HepG2 (cell line): ENCODE measurements at regions not wholly inside any gene's neighbourhood (a gene's known extent, or its start where the extent isn't known, plus 50 kb on each side); places are given as distances from the start of the nearest gene placed in this dataset.
A peak's percentile ranks its signal among the peaks of the same experiment; 100 is the strongest.

ENCODE experiments used
- ATAC-seq: fragments of 200-7000 bp; cut with Tn5 transposase; 3 replicates; pipeline ENCODE4 v1.9.1; 2020; ENCODE audit warnings: mild to moderate bottlenecking, moderate library complexity
- BruUV-seq: library from RNA; stranded (reverse); fragments of 400-500 nt; replicated peaks from 2 replicates; lab custom pipeline; 2021; lab: Mats Ljungman, UMichigan
- CTCF ChIA-PET: fragments of 300-600 bp; formaldehyde crosslinking; extraction: SDS; loops from one replicate; lab custom pipeline; 2021; ENCODE audit warnings: low total read pairs, inconsistent platforms, low intra/inter-chr PET ratio; lab: Yijun Ruan, JAX
- POLR2A ChIA-PET: fragments of 350-600 bp; sonication (Branson Sonifier 250); formaldehyde crosslinking; loops from one replicate; lab custom pipeline; 2020; ENCODE audit warnings: antibody characterized with exemption, inconsistent platforms; lab: Yijun Ruan, JAX
- DNase-seq: peaks from one replicate; pipeline ENCODE4 v3.0.0-alpha.2; 2015; ENCODE audit warnings: low spot score
- FAIRE-seq: peaks from 3 replicates; lab custom pipeline; 2011; peaks lifted over from hg19 to GRCh38; lab: Jason Lieb, UNC
- H2AFZ ChIP-seq: one replicate; pipeline ENCODE4 v1.6.1; 2011; ENCODE audit warnings: low read length, inconsistent platforms
- H3K27ac ChIP-seq: fragments of 300-600 bp; 3 replicates; pipeline ENCODE4 v1.8.0; 2011; ENCODE audit warnings: mixed run types, mild to moderate bottlenecking, mixed read lengths, low read length, inconsistent platforms; ENCODE audit not compliant: insufficient read depth; ENCODE audit errors: extremely low read length
- H3K27me3 ChIP-seq, 2 experiments: fragments of 200-600 bp in 1 of 2; 2 replicates in 1 of 2; 3 replicates in 1 of 2; pipeline versions ENCODE4 v1.6.0 to v1.8.0; 2011; ENCODE audit warnings: low read length in 2 of 2, mild to moderate bottlenecking in 2 of 2, moderate library complexity in 2 of 2, inconsistent platforms in 1 of 2; ENCODE audit not compliant: insufficient read depth in 2 of 2, control insufficient read depth in 1 of 2
- H3K36me3 ChIP-seq, 2 experiments: fragments of 200-600 bp in 1 of 2; replicated peaks in 1 of 2; 2 replicates in 1 of 2; 3 replicates in 1 of 2; pipeline versions ENCODE4 v1.5.1 to v1.8.0; 2011; ENCODE audit warnings: low read length in 2 of 2, inconsistent platforms in 1 of 2; ENCODE audit not compliant: insufficient read depth in 2 of 2, control insufficient read depth in 1 of 2
- H3K4me1 ChIP-seq: 2 replicates; pipeline ENCODE4 v1.5.1; 2012; ENCODE audit warnings: low read length, inconsistent platforms; ENCODE audit not compliant: insufficient read depth
- H3K4me2 ChIP-seq: 2 replicates; pipeline ENCODE4 v1.6.0; 2011; ENCODE audit warnings: low read depth, low read length, inconsistent platforms
- H3K4me3 ChIP-seq, 3 experiments: fragments of 200-600 bp in 1 of 3; sonication (generic), shearing (Covaris generic) in 1 of 3; replicated peaks in 1 of 3; 2 replicates each; pipeline ENCODE4 v1.5.1; 2011 to 2016; ENCODE audit warnings: low read length in 3 of 3, inconsistent platforms in 2 of 3, low read depth in 2 of 3, mild to moderate bottlenecking in 2 of 3, control low read depth in 1 of 3, mixed read lengths in 1 of 3; ENCODE audit not compliant: insufficient read depth in 1 of 3
- H3K79me2 ChIP-seq: one replicate; pipeline ENCODE4 v1.6.1; 2011; ENCODE audit warnings: low read length, inconsistent platforms; ENCODE audit not compliant: insufficient read depth
- H3K9ac ChIP-seq: 2 replicates; pipeline ENCODE4 v1.6.0; 2011; ENCODE audit warnings: mild to moderate bottlenecking, low read depth, low read length, inconsistent platforms; ENCODE audit not compliant: insufficient read depth
- H3K9me3 ChIP-seq: 2 replicates; pipeline ENCODE4 v1.5.1; 2012; ENCODE audit warnings: mild to moderate bottlenecking, low read length
- H4K20me1 ChIP-seq: 2 replicates; pipeline ENCODE4 v1.6.0; 2011; ENCODE audit warnings: inconsistent platforms, mild to moderate bottlenecking, low read length, moderate library complexity; ENCODE audit not compliant: insufficient read depth
- CREB1 ChIP-seq, 2 experiments: fragments of 450-650 bp in 1 of 2; IDR thresholded peaks; 2 replicates each; pipeline ENCODE4 v1.6.1; 2016 to 2017; ENCODE audit warnings: control low read depth in 1 of 2, mild to moderate bottlenecking in 1 of 2, missing compliant biosample characterization in 1 of 2, missing genetic modification characterization in 1 of 2
- GABPA ChIP-seq, 2 experiments: IDR thresholded peaks; 2 replicates each; pipeline ENCODE4 v1.6.1; 2011 to 2016; ENCODE audit warnings: low read depth in 2 of 2, low read length in 1 of 2, missing biosample characterization in 1 of 2, missing genetic modification characterization in 1 of 2
- GTF3A ChIP-seq: sonication (generic); formaldehyde crosslinking; conservative IDR thresholded peaks from 2 replicates; pipeline ENCODE4 v1.4.0; 2020; ENCODE audit warnings: mild to moderate bottlenecking, missing genetic modification reagents
- MLLT10 ChIP-seq: sonication (generic); formaldehyde crosslinking; IDR thresholded peaks from 2 replicates; pipeline ENCODE4 v1.4.0; 2020; ENCODE audit warnings: missing genetic modification reagents
- POLR2G ChIP-seq: fragments of 200-400 bp; formaldehyde crosslinking; IDR thresholded peaks from 2 replicates; pipeline ENCODE4 v1.6.1; 2018; ENCODE audit warnings: mild to moderate bottlenecking, low read depth, low read length, moderate library complexity
- REXO4 ChIP-seq: sonication (generic); formaldehyde crosslinking; IDR thresholded peaks from 2 replicates; pipeline ENCODE4 v1.8.0; 2022; ENCODE audit warnings: missing genetic modification reagents, mild to moderate bottlenecking, borderline replicate concordance
- SYNCRIP ChIP-seq: fragments of 200-400 bp; formaldehyde crosslinking; IDR thresholded peaks from 2 replicates; pipeline ENCODE4 v1.6.1; 2018; ENCODE audit warnings: mild to moderate bottlenecking, low read depth, low read length; ENCODE audit not compliant: insufficient read depth
- THAP11 ChIP-seq: IDR thresholded peaks from 2 replicates; pipeline ENCODE4 v1.6.1; 2016; ENCODE audit warnings: missing biosample characterization, missing genetic modification reagents
- ZNF138 ChIP-seq: sonication (generic); formaldehyde crosslinking; IDR thresholded peaks from 2 replicates; pipeline ENCODE4 v1.5.0; 2020; ENCODE audit warnings: mild to moderate bottlenecking, low read depth, missing genetic modification reagents
- ZNF451 ChIP-seq: sonication (generic); formaldehyde crosslinking; IDR thresholded peaks from 2 replicates; pipeline ENCODE4 v1.5.0; 2020; ENCODE audit warnings: mild to moderate bottlenecking, missing genetic modification reagents
- WGBS: methylation state at CpG from one replicate; pipeline ENCODE4 v1.1.6; 2017; ENCODE audit warnings: low lambda C conversion rate; 5-methylcytosine and 5-hydroxymethylcytosine counted together
- in situ Hi-C: cut with HindIII; loops from 2 replicates; pipeline ENCODE4 v1.10.0; 2017; ENCODE audit warnings: low pct_unique_long_range_greater_than_20kb; ENCODE audit not compliant: extremely low pct_ligation_motif_present
- intact Hi-C: fragments of 100-400 bp; cut with micrococcal nuclease; formaldehyde crosslinking; loops from one replicate; pipeline ENCODE4 v1.10.0; 2022; ENCODE audit not compliant: unreplicated experiment
- TF ChIP-seq, protein P1 (sequence below): sonication (generic); formaldehyde crosslinking; IDR thresholded peaks from 2 replicates; pipeline ENCODE4 v1.5.1; 2020; ENCODE audit warnings: mild to moderate bottlenecking, missing genetic modification reagents, borderline replicate concordance
- TF ChIP-seq, protein P2 (sequence below): sonication (generic); formaldehyde crosslinking; conservative IDR thresholded peaks from 2 replicates; pipeline ENCODE4 v1.8.0; 2022; ENCODE audit warnings: mild to moderate bottlenecking, moderate library complexity, missing genetic modification reagents
- TF ChIP-seq, protein P3 (sequence below): sonication (generic); formaldehyde crosslinking; IDR thresholded peaks from 2 replicates; pipeline ENCODE4 v1.5.1; 2020; ENCODE audit warnings: missing genetic modification reagents, mild to moderate bottlenecking, borderline replicate concordance

DNA sequence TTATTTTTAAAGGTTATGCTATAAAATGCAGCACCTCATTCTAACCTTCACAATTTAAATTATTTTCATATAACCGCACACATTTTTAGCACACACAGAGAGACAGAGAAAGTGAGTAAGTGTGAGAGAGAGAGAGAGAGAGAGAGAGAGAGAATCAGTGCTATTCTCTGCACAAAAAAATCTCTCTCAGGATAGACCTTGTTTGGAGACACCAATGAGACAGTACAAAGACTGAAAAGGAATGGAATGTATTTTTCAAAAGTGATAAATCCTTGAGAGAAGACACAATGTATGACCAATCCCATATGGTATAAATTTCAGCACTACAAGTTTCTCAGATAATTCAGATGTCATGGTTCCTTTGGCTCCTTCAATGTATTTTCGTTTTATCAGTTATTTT, 132.1 kb upstream of the PCDH18 start (continued):
- TF ChIP-seq, protein P1, sequence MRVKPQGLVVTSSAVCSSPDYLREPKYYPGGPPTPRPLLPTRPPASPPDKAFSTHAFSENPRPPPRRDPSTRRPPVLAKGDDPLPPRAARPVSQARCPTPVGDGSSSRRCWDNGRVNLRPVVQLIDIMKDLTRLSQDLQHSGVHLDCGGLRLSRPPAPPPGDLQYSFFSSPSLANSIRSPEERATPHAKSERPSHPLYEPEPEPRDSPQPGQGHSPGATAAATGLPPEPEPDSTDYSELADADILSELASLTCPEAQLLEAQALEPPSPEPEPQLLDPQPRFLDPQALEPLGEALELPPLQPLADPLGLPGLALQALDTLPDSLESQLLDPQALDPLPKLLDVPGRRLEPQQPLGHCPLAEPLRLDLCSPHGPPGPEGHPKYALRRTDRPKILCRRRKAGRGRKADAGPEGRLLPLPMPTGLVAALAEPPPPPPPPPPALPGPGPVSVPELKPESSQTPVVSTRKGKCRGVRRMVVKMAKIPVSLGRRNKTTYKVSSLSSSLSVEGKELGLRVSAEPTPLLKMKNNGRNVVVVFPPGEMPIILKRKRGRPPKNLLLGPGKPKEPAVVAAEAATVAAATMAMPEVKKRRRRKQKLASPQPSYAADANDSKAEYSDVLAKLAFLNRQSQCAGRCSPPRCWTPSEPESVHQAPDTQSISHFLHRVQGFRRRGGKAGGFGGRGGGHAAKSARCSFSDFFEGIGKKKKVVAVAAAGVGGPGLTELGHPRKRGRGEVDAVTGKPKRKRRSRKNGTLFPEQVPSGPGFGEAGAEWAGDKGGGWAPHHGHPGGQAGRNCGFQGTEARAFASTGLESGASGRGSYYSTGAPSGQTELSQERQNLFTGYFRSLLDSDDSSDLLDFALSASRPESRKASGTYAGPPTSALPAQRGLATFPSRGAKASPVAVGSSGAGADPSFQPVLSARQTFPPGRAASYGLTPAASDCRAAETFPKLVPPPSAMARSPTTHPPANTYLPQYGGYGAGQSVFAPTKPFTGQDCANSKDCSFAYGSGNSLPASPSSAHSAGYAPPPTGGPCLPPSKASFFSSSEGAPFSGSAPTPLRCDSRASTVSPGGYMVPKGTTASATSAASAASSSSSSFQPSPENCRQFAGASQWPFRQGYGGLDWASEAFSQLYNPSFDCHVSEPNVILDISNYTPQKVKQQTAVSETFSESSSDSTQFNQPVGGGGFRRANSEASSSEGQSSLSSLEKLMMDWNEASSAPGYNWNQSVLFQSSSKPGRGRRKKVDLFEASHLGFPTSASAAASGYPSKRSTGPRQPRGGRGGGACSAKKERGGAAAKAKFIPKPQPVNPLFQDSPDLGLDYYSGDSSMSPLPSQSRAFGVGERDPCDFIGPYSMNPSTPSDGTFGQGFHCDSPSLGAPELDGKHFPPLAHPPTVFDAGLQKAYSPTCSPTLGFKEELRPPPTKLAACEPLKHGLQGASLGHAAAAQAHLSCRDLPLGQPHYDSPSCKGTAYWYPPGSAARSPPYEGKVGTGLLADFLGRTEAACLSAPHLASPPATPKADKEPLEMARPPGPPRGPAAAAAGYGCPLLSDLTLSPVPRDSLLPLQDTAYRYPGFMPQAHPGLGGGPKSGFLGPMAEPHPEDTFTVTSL (CRISPR knock-in tag) = no peak
- TF ChIP-seq POLR2G (no peak), GTF3A (CRISPR knock-in tag) (no peak), MLLT10 (CRISPR knock-in tag) (no peak), ZNF138 (no peak)
- TF ChIP-seq, protein P2, sequence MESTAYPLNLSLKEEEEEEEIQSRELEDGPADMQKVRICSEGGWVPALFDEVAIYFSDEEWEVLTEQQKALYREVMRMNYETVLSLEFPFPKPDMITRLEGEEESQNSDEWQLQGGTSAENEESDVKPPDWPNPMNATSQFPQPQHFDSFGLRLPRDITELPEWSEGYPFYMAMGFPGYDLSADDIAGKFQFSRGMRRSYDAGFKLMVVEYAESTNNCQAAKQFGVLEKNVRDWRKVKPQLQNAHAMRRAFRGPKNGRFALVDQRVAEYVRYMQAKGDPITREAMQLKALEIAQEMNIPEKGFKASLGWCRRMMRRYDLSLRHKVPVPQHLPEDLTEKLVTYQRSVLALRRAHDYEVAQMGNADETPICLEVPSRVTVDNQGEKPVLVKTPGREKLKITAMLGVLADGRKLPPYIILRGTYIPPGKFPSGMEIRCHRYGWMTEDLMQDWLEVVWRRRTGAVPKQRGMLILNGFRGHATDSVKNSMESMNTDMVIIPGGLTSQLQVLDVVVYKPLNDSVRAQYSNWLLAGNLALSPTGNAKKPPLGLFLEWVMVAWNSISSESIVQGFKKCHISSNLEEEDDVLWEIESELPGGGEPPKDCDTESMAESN (CRISPR knock-in tag) = no peak

DNA sequence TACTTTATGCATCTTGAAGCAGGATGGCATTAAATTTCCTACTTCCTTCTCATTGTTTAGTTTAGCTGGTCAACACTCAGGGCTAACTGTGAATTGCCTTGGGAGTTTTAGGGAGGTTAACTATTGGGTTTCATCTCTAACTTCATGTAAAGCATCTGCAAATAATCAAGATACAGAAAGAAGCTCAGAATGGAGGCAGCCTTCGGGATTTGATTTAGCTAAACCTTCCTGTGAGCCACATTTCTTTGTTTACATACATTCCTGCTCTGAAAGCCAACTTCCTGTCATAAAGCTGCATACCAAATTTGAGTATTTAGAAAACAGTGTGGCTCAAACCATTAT, 131.7 kb upstream of the PCDH18 start:
- intact Hi-C loops (no loop called here), in situ Hi-C loops (no loop called here)
- Histone ChIP-seq H3K4me1 (no peaks in the 10 kb centered on the region), H3K27me3 (no peaks in the 10 kb centered on the region), H3K4me2 (no peak overlapping the region), H4K20me1 (no peaks in the 10 kb centered on the region; the same call in 1 of the 2 replicates), H2AFZ (no peak overlapping the region), H3K9ac (no peak overlapping the region), H3K9me3 (no peaks in the 10 kb centered on the region), H3K4me3 (no peak overlapping the region), H3K27ac (no peak overlapping the region), H3K79me2 (no peaks in the 10 kb centered on the region), H3K36me3 (no peaks in the 10 kb centered on the region)
- no TSS peak for BruUV-seq
- no peak for DNase-seq
- no peak for ATAC-seq
- ChIA-PET POLR2A (no interaction called here), CTCF (no interaction called here)
- no peak for TF ChIP-seq SYNCRIP
- TF ChIP-seq REXO4 (CRISPR knock-in tag) = no peak
- no peak for TF ChIP-seq THAP11 (CRISPR knock-in tag)
- TF ChIP-seq, protein P3, sequence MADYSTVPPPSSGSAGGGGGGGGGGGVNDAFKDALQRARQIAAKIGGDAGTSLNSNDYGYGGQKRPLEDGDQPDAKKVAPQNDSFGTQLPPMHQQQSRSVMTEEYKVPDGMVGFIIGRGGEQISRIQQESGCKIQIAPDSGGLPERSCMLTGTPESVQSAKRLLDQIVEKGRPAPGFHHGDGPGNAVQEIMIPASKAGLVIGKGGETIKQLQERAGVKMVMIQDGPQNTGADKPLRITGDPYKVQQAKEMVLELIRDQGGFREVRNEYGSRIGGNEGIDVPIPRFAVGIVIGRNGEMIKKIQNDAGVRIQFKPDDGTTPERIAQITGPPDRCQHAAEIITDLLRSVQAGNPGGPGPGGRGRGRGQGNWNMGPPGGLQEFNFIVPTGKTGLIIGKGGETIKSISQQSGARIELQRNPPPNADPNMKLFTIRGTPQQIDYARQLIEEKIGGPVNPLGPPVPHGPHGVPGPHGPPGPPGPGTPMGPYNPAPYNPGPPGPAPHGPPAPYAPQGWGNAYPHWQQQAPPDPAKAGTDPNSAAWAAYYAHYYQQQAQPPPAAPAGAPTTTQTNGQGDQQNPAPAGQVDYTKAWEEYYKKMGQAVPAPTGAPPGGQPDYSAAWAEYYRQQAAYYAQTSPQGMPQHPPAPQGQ (CRISPR knock-in tag) = no peak
- no peak for TF ChIP-seq GABPA (IDR thresholded peaks at IDR 0.05; ENCODE audit: low read depth, low read length)
- TF ChIP-seq GABPA (CRISPR knock-in tag; IDR thresholded peaks at IDR 0.05; ENCODE audit: low read depth) = peak; percentile 32; the same call in 1 of the 2 replicates
- TF ChIP-seq CREB1 (IDR thresholded peaks at IDR 0.05) = no peak
- TF ChIP-seq CREB1 (CRISPR knock-in tag; IDR thresholded peaks at IDR 0.05) = no peak
- TF ChIP-seq ZNF451 (CRISPR knock-in tag) = no peak
- no peak for FAIRE-seq
- 15% methylated on average over 1 of the region's 1 CpG for WGBS
